ENCODE measurements at regions not wholly inside any gene's neighbourhood (a gene's known extent, or its start where the extent isn't known, plus 50 kb on each side); places are given as distances from the start of the nearest gene placed in this dataset.
"Not testable (repeated sequence)": the region's sequence is repeated elsewhere in the genome, so short reads cannot be mapped to it uniquely, and the experiment has no call there.

- H3K4me3 Mint-ChIP-seq, result no peak overlapping the region
- H3K27me3 Mint-ChIP-seq, result no peaks in the 10 kb centered on the region
- H3K27ac Mint-ChIP-seq, result no peak overlapping the region
Measured at GRCh38 chr5:144634138-144634537, 463.5 kb downstream of the KCTD16 start.

GRCh38 chr5:144598451-144599068 lies 427.9 kb downstream of the KCTD16 start:
- Mint-ChIP-seq H3K36me3 (no peaks in the 10 kb centered on the region), H3K9me3 (peaks cover 0 to 5% of the 10 kb centered on the region in 2 donors), H3K27me3 (peaks cover 15 to 28% of the 10 kb centered on the region in 2 donors), H3K4me3 (no peak overlapping the region), H3K4me1 (no peaks in the 10 kb centered on the region), H3K27ac (no peak overlapping the region)
- DNase-seq, result no peak
- ATAC-seq (replicated peaks), result no peak

More at GRCh38 chr5:144634138-144634537, 463.5 kb downstream of the KCTD16 start:
- no peak for DNase-seq
- Mint-ChIP-seq H3K4me1 (no peaks in the 10 kb centered on the region), H3K36me3 (no peaks in the 10 kb centered on the region), H3K9me3 (peaks cover 16 to 21% of the 10 kb centered on the region in 2 donors)
- no peak for ATAC-seq (replicated peaks)

- peaks cover 0 to 6% of the 10 kb centered on the region in 2 donors for H3K9me3 Mint-ChIP-seq
- H3K4me1 Mint-ChIP-seq, result no peaks in the 10 kb centered on the region
- ATAC-seq (replicated peaks) (no peak), DNase-seq (no peak)
- H3K27me3 Mint-ChIP-seq, result peaks cover 15 to 23% of the 10 kb centered on the region in 2 donors
- no peak overlapping the region for H3K27ac Mint-ChIP-seq
- no peak overlapping the region for H3K4me3 Mint-ChIP-seq
- no peaks in the 10 kb centered on the region for H3K36me3 Mint-ChIP-seq
Measured at GRCh38 chr5:144596517-144596916, 425.8 kb downstream of the KCTD16 start.

GRCh38 chr5:144594919-144595318 lies 424.2 kb downstream of the KCTD16 start:
- peaks cover 15 to 22% of the 10 kb centered on the region in 2 donors for H3K27me3 Mint-ChIP-seq
- H3K4me3 Mint-ChIP-seq, result no peak overlapping the region
- no peak for DNase-seq
- H3K27ac Mint-ChIP-seq, result no peak overlapping the region
- peaks cover 0 to 6% of the 10 kb centered on the region in 2 donors for H3K9me3 Mint-ChIP-seq
- H3K36me3 Mint-ChIP-seq, result no peaks in the 10 kb centered on the region
- ATAC-seq (replicated peaks), result no peak
- H3K4me1 Mint-ChIP-seq, result no peaks in the 10 kb centered on the region

- not testable (repeated sequence) for DNase-seq; H3K4me3 Mint-ChIP-seq; H3K36me3 Mint-ChIP-seq; H3K4me1 Mint-ChIP-seq; ATAC-seq (replicated peaks); H3K27ac Mint-ChIP-seq; H3K9me3 Mint-ChIP-seq
- H3K27me3 Mint-ChIP-seq, result peaks cover 11 to 16% of the 10 kb centered on the region in 2 donors
Measured at GRCh38 chr5:144594234-144594633, 423.6 kb downstream of the KCTD16 start.

GRCh38 chr5:144585681-144586080 lies 415.0 kb downstream of the KCTD16 start:
- peaks cover 0 to 2% of the 10 kb centered on the region in 2 donors for H3K4me1 Mint-ChIP-seq
- H3K27ac Mint-ChIP-seq, result no peak overlapping the region
- ATAC-seq (replicated peaks), result no peak
- no peaks in the 10 kb centered on the region for H3K36me3 Mint-ChIP-seq
- H3K9me3 Mint-ChIP-seq, result peaks cover 0 to 4% of the 10 kb centered on the region in 2 donors
- no peak for DNase-seq
- H3K27me3 Mint-ChIP-seq, result no peaks in the 10 kb centered on the region
- no peak overlapping the region for H3K4me3 Mint-ChIP-seq

GRCh38 chr5:144583541-144584449 lies 413.1 kb downstream of the KCTD16 start:
- no peak for ATAC-seq (replicated peaks)
- no peaks in the 10 kb centered on the region for H3K36me3 Mint-ChIP-seq
- peaks cover 0 to 2% of the 10 kb centered on the region in 2 donors for H3K4me1 Mint-ChIP-seq
- no peak overlapping the region for H3K27ac Mint-ChIP-seq
- no peak overlapping the region for H3K4me3 Mint-ChIP-seq
- H3K9me3 Mint-ChIP-seq, result no peaks in the 10 kb centered on the region
- H3K27me3 Mint-ChIP-seq, result no peaks in the 10 kb centered on the region
- no peak for DNase-seq

GRCh38 chr5:144582066-144582465 lies 411.4 kb downstream of the KCTD16 start:
- Mint-ChIP-seq H3K27ac (no peak overlapping the region), H3K4me3 (no peak overlapping the region), H3K4me1 (peaks cover 0 to 2% of the 10 kb centered on the region in 2 donors), H3K27me3 (no peaks in the 10 kb centered on the region), H3K36me3 (no peaks in the 10 kb centered on the region), H3K9me3 (no peaks in the 10 kb centered on the region)
- ATAC-seq (replicated peaks), result no peak
- no peak for DNase-seq

GRCh38 chr5:144581044-144581443 lies 410.4 kb downstream of the KCTD16 start:
- Mint-ChIP-seq H3K27me3 (no peaks in the 10 kb centered on the region), H3K4me3 (no peak overlapping the region), H3K9me3 (no peaks in the 10 kb centered on the region), H3K4me1 (peaks cover 0 to 2% of the 10 kb centered on the region in 2 donors), H3K27ac (no peak overlapping the region), H3K36me3 (no peaks in the 10 kb centered on the region)
- DNase-seq (no peak), ATAC-seq (replicated peaks) (no peak)

GRCh38 chr5:144577676-144578075 lies 407.0 kb downstream of the KCTD16 start:
- Mint-ChIP-seq H3K36me3 (no peaks in the 10 kb centered on the region), H3K4me3 (no peak overlapping the region), H3K27me3 (no peaks in the 10 kb centered on the region), H3K9me3 (no peaks in the 10 kb centered on the region), H3K4me1 (peaks cover 0 to 2% of the 10 kb centered on the region in 2 donors), H3K27ac (no peak overlapping the region)
- no peak for ATAC-seq (replicated peaks)
- no peak for DNase-seq

- H3K4me1 Mint-ChIP-seq, result no peaks in the 10 kb centered on the region
- no peaks in the 10 kb centered on the region for H3K36me3 Mint-ChIP-seq
- H3K9me3 Mint-ChIP-seq, result no peaks in the 10 kb centered on the region
- no peak for DNase-seq
- ATAC-seq (replicated peaks), result no peak
- no peaks in the 10 kb centered on the region for H3K27me3 Mint-ChIP-seq
- H3K4me3 Mint-ChIP-seq, result no peak overlapping the region
- H3K27ac Mint-ChIP-seq, result no peak overlapping the region
Measured at GRCh38 chr5:144575736-144576135, 405.1 kb downstream of the KCTD16 start.

GRCh38 chr5:144567421-144567780 lies 396.7 kb downstream of the KCTD16 start:
- Mint-ChIP-seq H3K27me3 (no peaks in the 10 kb centered on the region), H3K9me3 (peaks cover 12 to 26% of the 10 kb centered on the region in 2 donors), H3K27ac (no peak overlapping the region), H3K4me1 (no peaks in the 10 kb centered on the region), H3K36me3 (no peaks in the 10 kb centered on the region), H3K4me3 (no peak overlapping the region)
- ATAC-seq (replicated peaks) (no peak), DNase-seq (no peak)

- Mint-ChIP-seq H3K27me3 (no peaks in the 10 kb centered on the region), H3K4me1 (no peaks in the 10 kb centered on the region), H3K27ac (no peak overlapping the region), H3K9me3 (peaks cover 12 to 26% of the 10 kb centered on the region in 2 donors), H3K4me3 (no peak overlapping the region), H3K36me3 (no peaks in the 10 kb centered on the region)
- DNase-seq (no peak), ATAC-seq (replicated peaks) (no peak)
Measured at GRCh38 chr5:144566747-144567420, 396.2 kb downstream of the KCTD16 start.

GRCh38 chr5:144549580-144549979 lies 378.9 kb downstream of the KCTD16 start:
- ATAC-seq (replicated peaks), result no peak
- Mint-ChIP-seq H3K27ac (no peak overlapping the region), H3K36me3 (no peaks in the 10 kb centered on the region), H3K27me3 (no peaks in the 10 kb centered on the region), H3K4me3 (no peak overlapping the region), H3K9me3 (peaks cover 0 to 4% of the 10 kb centered on the region in 2 donors), H3K4me1 (no peaks in the 10 kb centered on the region)
- DNase-seq, result no peak
